ENCODE measurements at regions not wholly inside any gene's neighbourhood (a gene's known extent, or its start where the extent isn't known, plus 50 kb on each side); places are given as distances from the start of the nearest gene placed in this dataset.

DNA sequence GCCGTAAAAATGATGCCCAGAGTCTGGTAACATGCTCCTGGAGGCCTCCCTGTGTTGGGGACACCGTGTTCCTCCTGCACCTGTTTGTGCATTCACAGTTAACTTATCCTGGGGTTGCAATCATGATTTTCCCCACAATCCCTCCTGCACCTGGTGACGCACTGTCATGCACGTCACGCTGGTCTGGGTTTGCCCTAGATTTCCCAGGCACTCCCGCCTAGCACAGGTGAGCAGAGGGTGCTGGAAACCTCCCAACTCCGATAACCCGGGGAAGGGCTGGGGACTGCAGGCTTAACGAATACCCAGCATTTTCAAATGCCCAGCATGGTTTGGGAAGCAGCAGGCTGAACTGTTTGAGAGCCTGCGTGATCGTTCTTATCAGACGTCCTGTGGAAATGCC is 427.1 kb downstream of the TCERG1L start:
- ChIA-PET POLR2A (no interaction called here), CTCF (no interaction called here)
- no peaks in the 10 kb centered on the region for H3K36me3 Mint-ChIP-seq (ENCODE audit: low read depth)
- no peaks in the 10 kb centered on the region for H3K27me3 Mint-ChIP-seq
- H3K27ac Mint-ChIP-seq, result no peak overlapping the region
- no peak overlapping the region for H3K4me3 Mint-ChIP-seq
- no peak for DNase-seq
- H3K9me3 Mint-ChIP-seq, result no peaks in the 10 kb centered on the region
- no peaks in the 10 kb centered on the region for H3K4me1 Mint-ChIP-seq

DNA sequence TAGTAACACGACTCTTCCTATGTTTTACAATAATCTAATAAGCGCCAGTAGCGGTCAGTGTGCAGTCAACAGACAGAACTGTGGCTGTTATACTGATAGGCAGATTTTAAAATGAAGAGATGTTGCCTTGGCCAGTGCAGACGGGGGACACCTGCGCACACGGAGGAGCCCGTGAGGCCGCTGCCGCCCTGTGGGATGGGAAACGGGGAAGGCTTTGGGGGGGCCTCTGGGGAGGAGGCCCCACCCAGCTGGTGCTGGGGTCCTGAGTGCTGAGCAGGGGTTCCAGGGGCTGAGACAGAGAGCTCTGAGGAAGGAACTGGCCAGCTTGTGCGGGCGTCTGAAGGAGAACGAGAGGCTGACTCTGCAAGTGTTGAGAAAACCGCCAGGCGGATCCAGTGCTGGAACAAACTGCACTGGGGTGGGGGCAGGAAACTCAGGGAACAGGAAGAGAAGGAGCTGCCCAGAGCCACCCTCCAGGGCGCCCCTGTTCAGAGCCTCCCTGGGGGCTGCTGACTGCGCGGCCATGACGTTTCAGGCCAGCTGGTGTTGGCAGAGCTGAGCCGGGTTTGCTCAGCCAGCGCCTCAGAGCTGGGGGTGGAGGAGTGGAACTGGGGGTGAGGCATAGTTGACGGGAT is 426.4 kb downstream of the TCERG1L start:
- Mint-ChIP-seq H3K27ac (no peak overlapping the region), H3K4me1 (no peaks in the 10 kb centered on the region), H3K27me3 (no peaks in the 10 kb centered on the region), H3K4me3 (no peak overlapping the region), H3K9me3 (no peaks in the 10 kb centered on the region), H3K36me3 (ENCODE audit: low read depth) (no peaks in the 10 kb centered on the region)
- ChIA-PET POLR2A (no interaction called here), CTCF (no interaction called here)
- DNase-seq, result no peak

- H3K4me3 Mint-ChIP-seq, result no peak overlapping the region
- H3K27ac Mint-ChIP-seq, result no peak overlapping the region
- no peak for DNase-seq
- H3K9me3 Mint-ChIP-seq, result no peaks in the 10 kb centered on the region
- no peaks in the 10 kb centered on the region for H3K27me3 Mint-ChIP-seq
- no peaks in the 10 kb centered on the region for H3K36me3 Mint-ChIP-seq (ENCODE audit: low read depth)
- POLR2A ChIA-PET, result no interaction called here
- H3K4me1 Mint-ChIP-seq, result no peaks in the 10 kb centered on the region
- CTCF ChIA-PET, result no interaction called here
These were observed 424.4 kb downstream of the TCERG1L start for GRCh38 chr10:130887170-130887569.

DNA sequence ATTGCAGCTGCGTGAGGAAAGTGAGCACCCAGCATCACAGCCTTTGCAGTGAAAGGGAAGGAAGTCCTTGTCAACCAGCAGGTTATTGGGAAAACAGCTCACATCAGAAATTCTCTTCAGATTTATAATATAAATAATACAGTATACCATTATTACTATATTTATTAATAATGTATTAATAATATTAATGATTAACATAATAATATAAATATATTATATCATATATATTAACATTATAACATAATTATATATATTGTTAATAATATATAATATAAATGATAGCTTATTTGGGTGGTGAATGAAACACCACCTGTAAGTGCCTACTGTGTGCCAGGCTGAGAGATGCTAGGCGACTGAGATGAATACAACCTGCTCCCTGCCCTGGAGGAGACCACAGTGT is 423.0 kb downstream of the TCERG1L start:
- H3K27ac Mint-ChIP-seq, result no peak overlapping the region
- CTCF ChIA-PET, result interaction anchor here (0.5 kb wide), 1 partner anchor 193 kb away, joined by 3 read pairs; no protein-coding TSS in a partner anchor
- H3K4me3 Mint-ChIP-seq, result no peak overlapping the region
- no peaks in the 10 kb centered on the region for H3K27me3 Mint-ChIP-seq
- no peaks in the 10 kb centered on the region for H3K4me1 Mint-ChIP-seq
- no peaks in the 10 kb centered on the region for H3K36me3 Mint-ChIP-seq (ENCODE audit: low read depth)
- POLR2A ChIA-PET, result no interaction called here
- H3K9me3 Mint-ChIP-seq, result no peaks in the 10 kb centered on the region
- no peak for DNase-seq

DNA sequence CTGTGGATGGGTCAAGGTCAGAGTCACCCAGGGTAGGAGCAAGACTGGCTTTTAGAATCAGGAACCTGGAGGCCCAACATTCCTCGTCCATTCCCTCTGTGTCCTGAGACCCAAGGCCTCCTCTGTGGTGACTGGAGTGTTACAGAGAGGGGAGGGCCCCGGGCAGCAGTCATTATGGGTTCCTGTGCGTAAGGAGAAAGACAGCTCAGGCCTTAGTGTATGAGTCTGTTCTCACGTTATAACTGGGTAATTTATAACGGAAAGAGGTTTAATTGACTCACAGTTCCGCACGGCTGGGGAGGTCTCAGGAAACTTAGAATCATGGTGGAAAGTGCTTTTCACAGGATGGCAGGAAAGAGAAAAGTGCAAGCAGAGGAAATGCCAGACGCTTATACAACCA is 422.3 kb downstream of the TCERG1L start:
- H3K27ac Mint-ChIP-seq, result no peak overlapping the region
- H3K9me3 Mint-ChIP-seq, result no peaks in the 10 kb centered on the region
- POLR2A ChIA-PET, result no interaction called here
- CTCF ChIA-PET, result no interaction called here
- no peaks in the 10 kb centered on the region for H3K4me1 Mint-ChIP-seq
- DNase-seq, result no peak
- H3K27me3 Mint-ChIP-seq, result no peaks in the 10 kb centered on the region
- H3K4me3 Mint-ChIP-seq, result no peak overlapping the region
- no peaks in the 10 kb centered on the region for H3K36me3 Mint-ChIP-seq (ENCODE audit: low read depth)

DNA sequence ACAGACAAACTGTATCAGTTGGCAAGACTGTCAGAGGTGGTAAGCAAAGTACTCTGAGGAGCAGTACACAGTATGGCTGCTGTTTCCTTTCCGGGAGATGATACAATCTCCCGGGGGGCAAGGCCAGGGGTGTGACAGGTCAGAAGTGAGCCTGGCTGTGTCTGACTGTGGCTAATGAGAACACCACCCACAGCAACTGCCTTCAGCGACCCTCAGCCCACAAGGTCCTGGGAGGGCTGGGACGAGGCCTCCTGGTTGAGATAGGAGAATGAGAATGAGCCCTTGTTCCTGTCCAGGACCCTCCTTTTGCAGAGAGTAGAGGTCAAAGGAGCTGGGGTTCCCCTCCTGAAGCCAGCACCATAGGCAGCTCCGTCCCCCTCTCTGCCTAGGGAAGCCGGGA is 421.7 kb downstream of the TCERG1L start:
- no peak overlapping the region for H3K4me3 Mint-ChIP-seq
- H3K27me3 Mint-ChIP-seq, result no peaks in the 10 kb centered on the region
- no peaks in the 10 kb centered on the region for H3K9me3 Mint-ChIP-seq
- ChIA-PET CTCF (no interaction called here), POLR2A (no interaction called here)
- H3K4me1 Mint-ChIP-seq, result no peaks in the 10 kb centered on the region
- H3K27ac Mint-ChIP-seq, result no peak overlapping the region
- no peak for DNase-seq
- no peaks in the 10 kb centered on the region for H3K36me3 Mint-ChIP-seq (ENCODE audit: low read depth)

DNA sequence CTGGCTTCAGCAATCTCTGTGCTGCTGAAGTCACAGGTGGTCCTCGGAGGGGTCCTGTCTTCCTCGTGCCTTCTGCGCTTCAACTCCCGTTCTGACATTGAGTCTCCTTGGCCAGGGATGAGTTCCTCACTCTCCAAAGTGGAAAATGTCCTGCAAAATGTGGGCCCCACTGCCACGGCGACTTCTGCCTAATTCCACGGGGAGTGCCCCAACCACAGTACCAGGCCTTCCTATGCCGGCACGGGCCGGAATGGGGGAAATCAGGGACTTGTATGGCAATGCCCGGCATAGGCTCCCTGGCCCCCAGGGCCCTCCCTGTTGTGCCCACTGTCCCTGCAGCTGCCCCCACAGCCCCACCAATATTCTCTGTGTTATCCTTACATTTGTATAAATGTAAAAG is 420.5 kb downstream of the TCERG1L start:
- H3K27me3 Mint-ChIP-seq, result no peaks in the 10 kb centered on the region
- CTCF ChIA-PET, result no interaction called here
- DNase-seq, result no peak
- no peak overlapping the region for H3K4me3 Mint-ChIP-seq
- POLR2A ChIA-PET, result no interaction called here
- H3K27ac Mint-ChIP-seq, result no peak overlapping the region
- H3K4me1 Mint-ChIP-seq, result no peaks in the 10 kb centered on the region
- no peaks in the 10 kb centered on the region for H3K9me3 Mint-ChIP-seq
- no peaks in the 10 kb centered on the region for H3K36me3 Mint-ChIP-seq (ENCODE audit: low read depth)

GRCh38 chr10:130894471-130894870 is 417.1 kb downstream of the TCERG1L start:
- H3K27me3 Mint-ChIP-seq, result no peaks in the 10 kb centered on the region
- H3K4me3 Mint-ChIP-seq, result no peak overlapping the region
- DNase-seq, result no peak
- POLR2A ChIA-PET, result no interaction called here
- no peaks in the 10 kb centered on the region for H3K9me3 Mint-ChIP-seq
- no peaks in the 10 kb centered on the region for H3K36me3 Mint-ChIP-seq (ENCODE audit: low read depth)
- CTCF ChIA-PET, result interaction anchor here (0.6 kb wide), 1 partner anchor 441 kb away, joined by 3 read pairs; no protein-coding TSS in a partner anchor
- H3K27ac Mint-ChIP-seq, result no peak overlapping the region
- H3K4me1 Mint-ChIP-seq, result no peaks in the 10 kb centered on the region

DNA sequence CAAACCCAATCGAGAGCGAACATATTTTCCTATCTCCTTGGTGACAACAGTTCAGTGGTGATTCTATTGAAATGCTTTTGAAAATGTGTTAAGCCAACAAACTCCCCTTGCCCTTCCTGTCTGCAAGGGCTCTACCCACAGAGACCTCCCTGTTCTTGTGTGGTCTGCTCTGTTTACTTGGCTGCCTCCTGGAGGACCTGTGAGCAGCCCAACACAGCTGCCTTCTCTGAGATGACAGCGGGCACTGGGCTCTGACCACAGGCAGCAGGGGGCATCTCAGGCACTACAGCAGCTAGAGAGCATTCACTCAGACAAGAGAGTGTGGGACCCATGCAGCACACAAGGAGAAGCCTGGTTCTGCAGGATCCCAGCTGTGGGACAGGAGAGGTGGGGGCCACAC is 416.4 kb downstream of the TCERG1L start:
- no peaks in the 10 kb centered on the region for H3K36me3 Mint-ChIP-seq (ENCODE audit: low read depth)
- ChIA-PET CTCF (no interaction called here), POLR2A (no interaction called here)
- no peaks in the 10 kb centered on the region for H3K4me1 Mint-ChIP-seq
- DNase-seq, result no peak
- no peaks in the 10 kb centered on the region for H3K9me3 Mint-ChIP-seq
- no peak overlapping the region for H3K4me3 Mint-ChIP-seq
- no peaks in the 10 kb centered on the region for H3K27me3 Mint-ChIP-seq
- H3K27ac Mint-ChIP-seq, result no peak overlapping the region

- H3K27ac Mint-ChIP-seq, result no peak overlapping the region
- H3K4me1 Mint-ChIP-seq, result no peaks in the 10 kb centered on the region
- no peaks in the 10 kb centered on the region for H3K36me3 Mint-ChIP-seq (ENCODE audit: low read depth)
- POLR2A ChIA-PET, result no interaction called here
- H3K9me3 Mint-ChIP-seq, result no peaks in the 10 kb centered on the region
- no peak for DNase-seq
- H3K27me3 Mint-ChIP-seq, result no peaks in the 10 kb centered on the region
- CTCF ChIA-PET, result no interaction called here
- no peak overlapping the region for H3K4me3 Mint-ChIP-seq
These were observed 413.7 kb downstream of the TCERG1L start for GRCh38 chr10:130897815-130898214.

- Mint-ChIP-seq H3K4me1 (no peaks in the 10 kb centered on the region), H3K27me3 (no peaks in the 10 kb centered on the region), H3K27ac (no peak overlapping the region), H3K9me3 (no peaks in the 10 kb centered on the region), H3K4me3 (no peak overlapping the region), H3K36me3 (ENCODE audit: low read depth) (no peaks in the 10 kb centered on the region)
- DNase-seq, result no peak
- CTCF ChIA-PET, result no interaction called here
- POLR2A ChIA-PET, result no interaction called here
These were observed 413.1 kb downstream of the TCERG1L start for GRCh38 chr10:130898381-130898780.

DNA sequence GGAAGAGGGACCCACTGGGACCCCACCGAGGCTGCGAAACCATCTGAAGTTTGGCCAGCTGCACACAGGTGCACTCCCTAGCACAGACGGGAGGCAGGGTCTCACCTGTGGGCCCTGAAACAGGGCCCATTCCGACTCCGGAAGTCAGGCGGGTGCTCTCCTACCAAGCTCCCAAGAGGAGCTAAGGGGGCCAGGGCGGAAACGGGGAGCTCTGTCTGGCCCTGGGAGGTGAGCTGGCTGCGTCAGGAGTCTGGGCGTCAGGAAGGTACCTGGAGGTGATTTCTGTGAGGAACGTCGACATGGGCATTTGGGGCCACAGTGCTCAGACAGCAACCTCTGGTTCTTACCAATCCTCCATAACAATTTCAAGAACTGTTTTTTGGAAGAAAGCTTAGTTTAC is 411.7 kb downstream of the TCERG1L start:
- Mint-ChIP-seq H3K36me3 (ENCODE audit: low read depth) (no peaks in the 10 kb centered on the region), H3K4me1 (no peaks in the 10 kb centered on the region), H3K27ac (no peak overlapping the region), H3K9me3 (no peaks in the 10 kb centered on the region), H3K27me3 (no peaks in the 10 kb centered on the region), H3K4me3 (no peak overlapping the region)
- CTCF ChIA-PET, result no interaction called here
- POLR2A ChIA-PET, result no interaction called here
- DNase-seq, result no peak

GRCh38 chr10:130900441-130901160 is 410.9 kb downstream of the TCERG1L start:
- DNase-seq, result no peak
- H3K4me3 Mint-ChIP-seq, result no peak overlapping the region
- H3K36me3 Mint-ChIP-seq (ENCODE audit: low read depth), result no peaks in the 10 kb centered on the region
- ChIA-PET POLR2A (no interaction called here), CTCF (no interaction called here)
- no peak overlapping the region for H3K27ac Mint-ChIP-seq
- no peaks in the 10 kb centered on the region for H3K27me3 Mint-ChIP-seq
- H3K9me3 Mint-ChIP-seq, result no peaks in the 10 kb centered on the region
- H3K4me1 Mint-ChIP-seq, result no peaks in the 10 kb centered on the region
